Middle frontal gyrus (tissue), 1 donor: ENCODE measurements at regions not wholly inside any gene's neighbourhood (a gene's known extent, or its start where the extent isn't known, plus 50 kb on each side); places are given as distances from the start of the nearest gene placed in this dataset.

Source experiments
- DNase-seq: peaks from one replicate; pipeline ENCODE4 v3.0.0-alpha.2; 2015; ENCODE audit warnings: low spot score; ENCODE audit errors: extremely low spot score

GRCh38 chr7:35536396-35536826 lies 158.5 kb downstream of the HERPUD2 start:
- no peak for DNase-seq

- DNase-seq, result no peak
These were observed 161.0 kb downstream of the HERPUD2 start for GRCh38 chr7:35533902-35534301.

- DNase-seq, result no peak
These were observed 164.5 kb downstream of the HERPUD2 start for GRCh38 chr7:35530124-35531109.

GRCh38 chr7:35529713-35530112 lies 165.2 kb downstream of the HERPUD2 start:
- DNase-seq, result no peak

GRCh38 chr7:35528381-35528977 lies 166.5 kb downstream of the HERPUD2 start:
- DNase-seq, result no peak

- DNase-seq, result no peak
These were observed 168.3 kb downstream of the HERPUD2 start for GRCh38 chr7:35526645-35527044.

GRCh38 chr7:35524112-35524804 lies 170.7 kb downstream of the HERPUD2 start:
- no peak for DNase-seq

GRCh38 chr7:35523292-35523691 lies 171.6 kb downstream of the HERPUD2 start:
- no peak for DNase-seq

- no peak for DNase-seq
These were observed 172.2 kb downstream of the HERPUD2 start for GRCh38 chr7:35522697-35523096.

GRCh38 chr7:35521941-35522340 lies 173.0 kb downstream of the HERPUD2 start:
- DNase-seq, result no peak

GRCh38 chr7:35520810-35521625 lies 173.9 kb downstream of the HERPUD2 start:
- no peak for DNase-seq

- no peak for DNase-seq
These were observed 174.7 kb downstream of the HERPUD2 start for GRCh38 chr7:35519971-35520809.

- DNase-seq, result no peak
These were observed 176.2 kb downstream of the HERPUD2 start for GRCh38 chr7:35518767-35519166.

GRCh38 chr7:35516498-35516897 lies 178.4 kb downstream of the HERPUD2 start:
- DNase-seq, result no peak

- DNase-seq, result no peak
These were observed 181.1 kb downstream of the HERPUD2 start for GRCh38 chr7:35513828-35514227.

- DNase-seq, result no peak
These were observed 181.7 kb downstream of the HERPUD2 start for GRCh38 chr7:35513195-35513594.

GRCh38 chr7:35512716-35513115 lies 182.2 kb downstream of the HERPUD2 start:
- DNase-seq, result no peak

- DNase-seq, result no peak
These were observed 186.1 kb downstream of the HERPUD2 start for GRCh38 chr7:35508623-35509400.

- DNase-seq, result no peak
These were observed 189.9 kb downstream of the HERPUD2 start for GRCh38 chr7:35505066-35505465.
